ENCODE measurements at regions not wholly inside any gene's neighbourhood (a gene's known extent, or its start where the extent isn't known, plus 50 kb on each side); places are given as distances from the start of the nearest gene placed in this dataset.

DNA sequence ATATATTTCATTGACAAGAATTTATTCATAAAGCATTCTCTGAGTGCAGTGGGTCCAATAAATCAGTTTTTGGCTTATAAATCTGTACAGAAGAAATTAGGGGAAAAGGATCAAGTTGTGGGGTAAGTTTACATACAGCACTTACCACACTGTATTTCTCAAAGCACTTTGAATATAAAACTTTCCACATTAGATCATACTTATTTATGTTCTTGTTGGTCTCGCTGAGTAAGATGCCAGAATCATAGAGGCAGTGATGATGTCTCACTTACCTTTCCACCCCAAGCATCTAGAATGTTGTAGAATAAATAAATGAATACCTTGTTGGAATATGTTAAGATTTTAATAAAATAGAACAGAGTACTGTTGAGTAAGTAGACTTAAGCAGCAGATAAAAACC, 279.1 kb downstream of the PCDH20 start:
- no peak for ATAC-seq
- 43 to 53% methylated on average over 1 of the region's 1 CpG for WGBS, 2 donors (ENCODE audit: low coverage in 1 of 2)

GRCh38 chr13:61136093-61136492, 279.6 kb downstream of the PCDH20 start:
- no peak for TF ChIP-seq POLR2AphosphoS5 (IDR thresholded peaks at IDR 0.05)
- TF ChIP-seq POLR2A (IDR thresholded peaks at IDR 0.05) = no peak
- no peak for TF ChIP-seq EP300 (IDR thresholded peaks at IDR 0.05)
- no peak for TF ChIP-seq CTCF (IDR thresholded peaks at IDR 0.05)
- H3K27ac ChIP-seq = peak overlapping the region in 1 of 4 donors; percentile 12

More for the DNA sequence above, 279.1 kb downstream of the PCDH20 start:
- H3K36me3 ChIP-seq = no peaks in the 10 kb centered on the region
- H3K4me3 ChIP-seq = no peak overlapping the region
- H3K4me1 ChIP-seq = no peaks in the 10 kb centered on the region
- H3K27ac ChIP-seq = peak overlapping the region in 1 of 4 donors; percentile 12
- H3K9me3 ChIP-seq = no peaks in the 10 kb centered on the region
- no peaks in the 10 kb centered on the region for H3K27me3 ChIP-seq
- no peak for TF ChIP-seq EP300 (IDR thresholded peaks at IDR 0.05)
- TF ChIP-seq CTCF (IDR thresholded peaks at IDR 0.05) = no peak
- TF ChIP-seq POLR2AphosphoS5 (IDR thresholded peaks at IDR 0.05) = no peak
- no peak for TF ChIP-seq POLR2A (IDR thresholded peaks at IDR 0.05)

DNA sequence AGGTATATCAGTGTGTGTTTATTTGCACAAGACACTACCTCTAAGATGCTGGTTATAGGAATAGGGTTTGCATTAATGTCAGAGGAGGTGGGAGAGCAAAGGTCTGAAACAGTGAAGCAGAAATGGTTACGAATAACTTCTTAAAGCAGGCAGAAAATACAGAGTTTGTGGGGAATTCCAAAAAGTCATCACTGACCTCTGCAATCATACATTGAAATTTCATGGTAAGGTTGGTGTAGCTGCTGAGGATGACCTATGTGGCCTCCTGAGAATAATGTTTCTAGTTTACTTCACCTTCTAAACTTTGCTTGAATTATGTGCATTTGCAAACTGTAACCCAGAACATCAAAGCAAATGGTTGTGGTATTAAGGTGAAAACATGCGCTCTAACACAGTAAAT, 280.1 kb downstream of the PCDH20 start:
- 85 to 96% methylated on average over 2 of the region's 2 CpGs for WGBS, 2 donors (ENCODE audit: low coverage in 1 of 2)
- no peak for ATAC-seq
- H3K4me1 ChIP-seq = no peaks in the 10 kb centered on the region
- H3K27ac ChIP-seq = peak overlapping the region in 1 of 4 donors; percentile 12
- TF ChIP-seq POLR2AphosphoS5 (IDR thresholded peaks at IDR 0.05) (no peak), POLR2A (IDR thresholded peaks at IDR 0.05) (no peak), CTCF (IDR thresholded peaks at IDR 0.05) (no peak), EP300 (IDR thresholded peaks at IDR 0.05) (no peak)
- H3K27me3 ChIP-seq = no peaks in the 10 kb centered on the region
- no peaks in the 10 kb centered on the region for H3K9me3 ChIP-seq
- no peak overlapping the region for H3K4me3 ChIP-seq
- no peaks in the 10 kb centered on the region for H3K36me3 ChIP-seq

More at GRCh38 chr13:61136093-61136492, 279.6 kb downstream of the PCDH20 start:
- peak; percentile 68 for ATAC-seq
- Histone ChIP-seq H3K27me3 (no peaks in the 10 kb centered on the region), H3K9me3 (no peaks in the 10 kb centered on the region), H3K36me3 (no peaks in the 10 kb centered on the region), H3K4me1 (no peaks in the 10 kb centered on the region), H3K4me3 (no peak overlapping the region)
- 38 to 52% methylated on average over 3 to 4 of the region's 4 CpGs for WGBS, 2 donors (ENCODE audit: low coverage in 1 of 2)

GRCh38 chr13:61128850-61129645, 286.6 kb downstream of the PCDH20 start:
- Histone ChIP-seq H3K4me1 (no peaks in the 10 kb centered on the region), H3K9me3 (no peaks in the 10 kb centered on the region), H3K27ac (no peak overlapping the region), H3K27me3 (no peaks in the 10 kb centered on the region), H3K4me3 (no peak overlapping the region), H3K36me3 (no peaks in the 10 kb centered on the region)
- no peak for TF ChIP-seq CTCF (IDR thresholded peaks at IDR 0.05)
- TF ChIP-seq POLR2AphosphoS5 (IDR thresholded peaks at IDR 0.05) = no peak
- TF ChIP-seq POLR2A (IDR thresholded peaks at IDR 0.05) = no peak
- no peak for TF ChIP-seq EP300 (IDR thresholded peaks at IDR 0.05)
- 67 to 100% methylated on average over 1 to 2 of the region's 2 CpGs for WGBS, 2 donors (ENCODE audit: low coverage in 1 of 2)
- no peak for ATAC-seq

Measured in gastroesophageal sphincter (tissue), 4 donors.